Adrenal gland (tissue), 5 donors: ENCODE measurements at regions not wholly inside any gene's neighbourhood (a gene's known extent, or its start where the extent isn't known, plus 50 kb on each side); places are given as distances from the start of the nearest gene placed in this dataset.

ENCODE experiments used
- CTCF ChIP-seq, 6 experiments: fragments of 450-650 bp in 4 of 6; fragments of 200-600 bp in 2 of 6; sonication (generic) in 1 of 6; IDR thresholded peaks; 1 replicate in 5 of 6; 2 replicates in 1 of 6; pipeline versions ENCODE4 v1.5.1 to v1.8.0; 2016 to 2021; ENCODE audit warnings: antibody characterized with exemption in 6 of 6, mild to moderate bottlenecking in 2 of 6, moderate library complexity in 1 of 6
- POLR2A ChIP-seq, 2 donors: fragments of 450-650 bp; IDR thresholded peaks; one replicate each; pipeline ENCODE4 v1.6.1; 2017; ENCODE audit warnings: antibody characterized with exemption in 2 of 2, mild to moderate bottlenecking in 2 of 2, moderate library complexity in 1 of 2
- donor health status: DM: no; HTN: no; CAD: no.

GRCh38 chr10:3272300-3272699 lies 99.7 kb upstream of the PITRM1 start:
- TF ChIP-seq CTCF (IDR thresholded peaks at IDR 0.05) = no peak
- no peak for TF ChIP-seq POLR2A (IDR thresholded peaks at IDR 0.05)
